ENCODE measurements at regions not wholly inside any gene's neighbourhood (a gene's known extent, or its start where the extent isn't known, plus 50 kb on each side); places are given as distances from the start of the nearest gene placed in this dataset.

DNA sequence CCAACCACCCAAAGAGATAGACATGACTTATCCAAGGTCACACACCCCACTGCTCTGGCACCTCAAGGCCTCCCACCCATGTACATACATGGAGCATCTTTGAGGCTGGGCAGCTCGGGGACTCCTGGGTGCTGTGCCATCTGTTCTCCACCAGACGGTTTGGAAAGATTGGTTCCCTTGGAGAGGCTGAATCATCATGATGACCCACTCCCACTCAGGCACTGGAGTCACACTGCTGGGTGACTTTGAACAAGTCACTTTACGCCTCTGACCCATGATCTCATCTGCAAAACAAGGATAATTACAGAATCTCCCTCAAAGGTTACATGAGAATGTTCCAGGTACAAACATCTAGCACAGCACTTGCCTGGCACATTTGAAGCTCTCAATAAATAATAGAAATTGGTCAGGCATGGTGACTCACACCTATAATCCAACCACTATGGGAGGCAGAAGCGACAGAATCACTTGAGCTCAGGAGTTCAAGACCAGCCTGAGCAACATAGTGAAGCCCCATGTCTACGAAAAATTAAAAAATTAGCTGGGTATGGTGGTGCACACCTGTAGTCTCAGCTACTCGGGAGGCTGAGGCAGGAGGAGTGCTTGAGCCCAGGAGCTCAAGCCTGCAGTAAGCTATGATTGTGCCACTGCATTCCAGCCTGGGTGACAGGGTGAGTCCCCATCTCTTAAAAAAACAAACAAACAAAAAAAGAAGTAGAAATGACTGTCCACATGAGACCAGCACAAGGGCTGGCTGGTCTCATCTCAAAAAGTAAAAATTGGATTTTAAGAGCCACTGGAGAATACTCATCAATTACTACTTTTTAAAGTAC is 74.9 kb downstream of the RRAGC start (continued):
- TF ChIP-seq, protein P1, sequence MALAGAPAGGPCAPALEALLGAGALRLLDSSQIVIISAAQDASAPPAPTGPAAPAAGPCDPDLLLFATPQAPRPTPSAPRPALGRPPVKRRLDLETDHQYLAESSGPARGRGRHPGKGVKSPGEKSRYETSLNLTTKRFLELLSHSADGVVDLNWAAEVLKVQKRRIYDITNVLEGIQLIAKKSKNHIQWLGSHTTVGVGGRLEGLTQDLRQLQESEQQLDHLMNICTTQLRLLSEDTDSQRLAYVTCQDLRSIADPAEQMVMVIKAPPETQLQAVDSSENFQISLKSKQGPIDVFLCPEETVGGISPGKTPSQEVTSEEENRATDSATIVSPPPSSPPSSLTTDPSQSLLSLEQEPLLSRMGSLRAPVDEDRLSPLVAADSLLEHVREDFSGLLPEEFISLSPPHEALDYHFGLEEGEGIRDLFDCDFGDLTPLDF (CRISPR knock-in tag; IDR thresholded peaks at IDR 0.05): no peak
- TF ChIP-seq OVOL2 (CRISPR knock-in tag; IDR thresholded peaks at IDR 0.05; ENCODE audit: borderline replicate concordance): no peak

DNA sequence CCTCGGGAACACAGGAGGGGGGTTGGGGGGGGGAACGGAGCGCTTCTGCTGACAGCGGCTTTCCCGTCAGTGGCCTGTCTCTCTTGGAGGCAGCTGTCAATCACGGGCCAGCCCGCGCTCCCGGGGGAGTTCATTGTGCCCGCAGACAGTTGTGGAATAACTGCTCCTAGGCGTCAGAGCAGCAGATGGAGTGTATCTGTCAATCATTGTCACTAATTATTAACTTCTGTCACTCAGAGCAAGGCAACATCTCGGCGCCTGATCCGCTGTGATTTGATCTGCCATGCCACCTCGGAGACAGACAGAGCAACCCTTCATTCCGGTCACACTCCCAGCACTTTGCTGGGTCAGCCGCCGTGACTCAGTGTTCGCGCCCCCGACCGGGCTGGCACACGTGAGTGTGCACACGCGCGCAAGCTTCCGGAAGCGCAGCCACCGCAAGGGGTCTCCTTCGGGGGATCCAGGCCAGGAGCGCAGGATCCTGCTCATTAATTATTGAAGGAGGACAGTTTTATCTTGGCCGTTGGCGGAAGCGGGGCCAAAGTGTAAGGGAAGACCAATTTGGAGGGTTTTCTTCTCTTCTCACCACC is 75.8 kb downstream of the RRAGC start:
- peaks cover 47% of the 10 kb centered on the region for H3K4me1 Mint-ChIP-seq
- TF ChIP-seq JUN (CRISPR knock-in tag; IDR thresholded peaks at IDR 0.05) (no peak), ETV6 (CRISPR knock-in tag; IDR thresholded peaks at IDR 0.05) (no peak)
- TF ChIP-seq, protein P2, sequence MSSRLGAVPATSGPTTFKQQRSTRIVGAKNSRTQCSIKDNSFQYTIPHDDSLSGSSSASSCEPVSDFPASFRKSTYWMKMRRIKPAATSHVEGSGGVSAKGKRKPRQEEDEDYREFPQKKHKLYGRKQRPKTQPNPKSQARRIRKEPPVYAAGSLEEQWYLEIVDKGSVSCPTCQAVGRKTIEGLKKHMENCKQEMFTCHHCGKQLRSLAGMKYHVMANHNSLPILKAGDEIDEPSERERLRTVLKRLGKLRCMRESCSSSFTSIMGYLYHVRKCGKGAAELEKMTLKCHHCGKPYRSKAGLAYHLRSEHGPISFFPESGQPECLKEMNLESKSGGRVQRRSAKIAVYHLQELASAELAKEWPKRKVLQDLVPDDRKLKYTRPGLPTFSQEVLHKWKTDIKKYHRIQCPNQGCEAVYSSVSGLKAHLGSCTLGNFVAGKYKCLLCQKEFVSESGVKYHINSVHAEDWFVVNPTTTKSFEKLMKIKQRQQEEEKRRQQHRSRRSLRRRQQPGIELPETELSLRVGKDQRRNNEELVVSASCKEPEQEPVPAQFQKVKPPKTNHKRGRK (CRISPR knock-in tag; IDR thresholded peaks at IDR 0.05; ENCODE audit: borderline replicate concordance): no peak
- TF ChIP-seq, protein P3, sequence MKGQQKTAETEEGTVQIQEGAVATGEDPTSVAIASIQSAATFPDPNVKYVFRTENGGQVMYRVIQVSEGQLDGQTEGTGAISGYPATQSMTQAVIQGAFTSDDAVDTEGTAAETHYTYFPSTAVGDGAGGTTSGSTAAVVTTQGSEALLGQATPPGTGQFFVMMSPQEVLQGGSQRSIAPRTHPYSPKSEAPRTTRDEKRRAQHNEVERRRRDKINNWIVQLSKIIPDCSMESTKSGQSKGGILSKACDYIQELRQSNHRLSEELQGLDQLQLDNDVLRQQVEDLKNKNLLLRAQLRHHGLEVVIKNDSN (CRISPR knock-in tag; IDR thresholded peaks at IDR 0.05): no peak
- TF ChIP-seq, protein P4, sequence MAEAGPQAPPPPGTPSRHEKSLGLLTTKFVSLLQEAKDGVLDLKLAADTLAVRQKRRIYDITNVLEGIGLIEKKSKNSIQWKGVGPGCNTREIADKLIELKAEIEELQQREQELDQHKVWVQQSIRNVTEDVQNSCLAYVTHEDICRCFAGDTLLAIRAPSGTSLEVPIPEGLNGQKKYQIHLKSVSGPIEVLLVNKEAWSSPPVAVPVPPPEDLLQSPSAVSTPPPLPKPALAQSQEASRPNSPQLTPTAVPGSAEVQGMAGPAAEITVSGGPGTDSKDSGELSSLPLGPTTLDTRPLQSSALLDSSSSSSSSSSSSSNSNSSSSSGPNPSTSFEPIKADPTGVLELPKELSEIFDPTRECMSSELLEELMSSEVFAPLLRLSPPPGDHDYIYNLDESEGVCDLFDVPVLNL (CRISPR knock-in tag; IDR thresholded peaks at IDR 0.05; ENCODE audit: borderline replicate concordance, low read depth): no peak
- H3K9me3 Mint-ChIP-seq: no peaks in the 10 kb centered on the region
- ChIA-PET CTCF (interaction anchor here (0.6 kb wide), 1 partner anchor 23 kb away, joined by 6 read pairs; no protein-coding TSS in a partner anchor), POLR2A (no interaction called here)
- H3K4me3 Mint-ChIP-seq: no peak overlapping the region
- no peaks in the 10 kb centered on the region for H3K36me3 Mint-ChIP-seq
- no peak for ATAC-seq
- H3K27me3 Mint-ChIP-seq (ENCODE audit: low read depth): peaks cover 6% of the 10 kb centered on the region
- no peak for DNase-seq (ENCODE audit: low spot score)
- no peak overlapping the region for H3K27ac Mint-ChIP-seq

DNA sequence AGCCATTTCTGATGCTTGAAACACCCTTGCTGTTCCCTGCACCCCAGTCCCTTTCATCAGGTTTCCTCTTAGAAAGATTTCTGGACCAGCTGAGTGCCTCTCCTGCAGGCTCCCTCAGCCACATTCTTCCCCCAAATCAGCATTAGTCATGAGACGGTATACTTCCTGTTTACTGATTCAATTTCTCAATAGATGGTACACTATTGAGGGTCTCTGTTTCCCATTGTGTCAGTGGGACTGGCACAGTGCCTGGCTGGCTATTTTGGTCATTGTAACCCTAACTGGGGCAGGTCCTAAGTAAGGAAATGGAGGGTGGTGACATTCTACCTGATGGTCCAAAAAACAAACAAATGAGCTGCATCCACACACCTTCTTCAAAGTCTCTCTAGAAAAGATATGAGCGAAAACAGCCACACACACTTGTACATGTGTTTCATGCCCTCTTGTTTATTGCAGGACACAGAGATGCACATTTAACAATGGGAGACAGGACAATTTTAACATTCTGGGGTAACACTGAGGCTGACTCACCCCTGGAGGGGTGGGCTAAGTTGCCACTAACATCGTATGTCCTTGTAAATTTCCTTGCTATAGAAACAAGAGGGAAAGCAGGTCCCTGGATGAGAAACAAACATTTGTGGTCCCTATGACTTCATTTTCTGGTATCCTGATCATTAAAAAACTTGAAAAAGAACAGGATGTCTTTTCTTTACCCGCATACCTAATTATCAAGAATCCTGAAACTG is 77.5 kb downstream of the RRAGC start:
- H3K4me3 Mint-ChIP-seq: no peak overlapping the region
- ATAC-seq: no peak
- no peaks in the 10 kb centered on the region for H3K9me3 Mint-ChIP-seq
- H3K27ac Mint-ChIP-seq: no peak overlapping the region
- peaks cover 31% of the 10 kb centered on the region for H3K4me1 Mint-ChIP-seq
- no peak for TF ChIP-seq TEAD1 (CRISPR knock-in tag; IDR thresholded peaks at IDR 0.05)
- H3K27me3 Mint-ChIP-seq (ENCODE audit: low read depth): peaks cover 6% of the 10 kb centered on the region
- no peak for DNase-seq (ENCODE audit: low spot score)
- ChIA-PET CTCF (interaction anchor here (0.5 kb wide), 1 partner anchor 819 kb away, joined by 4 read pairs; no protein-coding TSS in a partner anchor), POLR2A (no interaction called here)
- H3K36me3 Mint-ChIP-seq: no peaks in the 10 kb centered on the region

DNA sequence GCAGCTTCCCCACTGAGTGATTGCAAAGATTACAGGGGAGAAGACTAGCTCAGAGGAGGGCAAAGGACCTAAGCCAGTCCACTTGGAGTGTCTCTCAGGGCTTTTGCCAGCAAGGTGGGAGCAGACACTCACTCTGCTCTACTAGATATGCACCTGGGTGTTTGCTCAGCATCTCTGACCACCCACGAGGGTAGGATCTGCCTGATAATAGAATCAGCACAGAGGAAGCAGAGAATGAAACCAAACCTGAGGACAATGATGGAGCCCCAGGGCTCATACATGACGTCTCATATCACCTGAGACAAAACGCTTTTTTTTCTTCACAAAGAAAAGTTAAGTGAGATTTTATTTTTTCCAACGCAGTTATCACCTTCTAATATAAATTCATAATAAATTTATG is 79.4 kb downstream of the RRAGC start:
- CTCF ChIA-PET: interaction anchor here (1.3 kb wide), 1 partner anchor 38 kb away, joined by 4 read pairs; no protein-coding TSS in a partner anchor
- POLR2A ChIA-PET: no interaction called here
- DNase-seq (ENCODE audit: low spot score): no peak
- no peak overlapping the region for H3K27ac Mint-ChIP-seq
- no peak; the same call in 1 of the 2 replicates for ATAC-seq
- H3K9me3 Mint-ChIP-seq: no peaks in the 10 kb centered on the region
- H3K4me3 Mint-ChIP-seq: no peak overlapping the region
- peaks cover 9% of the 10 kb centered on the region; the same call in 1 of the 2 replicates for H3K27me3 Mint-ChIP-seq (ENCODE audit: low read depth)
- TF ChIP-seq, protein P5, sequence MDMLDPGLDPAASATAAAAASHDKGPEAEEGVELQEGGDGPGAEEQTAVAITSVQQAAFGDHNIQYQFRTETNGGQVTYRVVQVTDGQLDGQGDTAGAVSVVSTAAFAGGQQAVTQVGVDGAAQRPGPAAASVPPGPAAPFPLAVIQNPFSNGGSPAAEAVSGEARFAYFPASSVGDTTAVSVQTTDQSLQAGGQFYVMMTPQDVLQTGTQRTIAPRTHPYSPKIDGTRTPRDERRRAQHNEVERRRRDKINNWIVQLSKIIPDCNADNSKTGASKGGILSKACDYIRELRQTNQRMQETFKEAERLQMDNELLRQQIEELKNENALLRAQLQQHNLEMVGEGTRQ (CRISPR knock-in tag; IDR thresholded peaks at IDR 0.05): no peak
- no peak for TF ChIP-seq SMAD3 (CRISPR knock-in tag; IDR thresholded peaks at IDR 0.05; ENCODE audit: borderline replicate concordance)
- TF ChIP-seq, protein P6, sequence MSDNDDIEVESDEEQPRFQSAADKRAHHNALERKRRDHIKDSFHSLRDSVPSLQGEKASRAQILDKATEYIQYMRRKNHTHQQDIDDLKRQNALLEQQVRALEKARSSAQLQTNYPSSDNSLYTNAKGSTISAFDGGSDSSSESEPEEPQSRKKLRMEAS (CRISPR knock-in tag; IDR thresholded peaks at IDR 0.05): no peak
- TF ChIP-seq NFE2L1 (CRISPR knock-in tag; IDR thresholded peaks at IDR 0.05): no peak
- TF ChIP-seq, protein P7, sequence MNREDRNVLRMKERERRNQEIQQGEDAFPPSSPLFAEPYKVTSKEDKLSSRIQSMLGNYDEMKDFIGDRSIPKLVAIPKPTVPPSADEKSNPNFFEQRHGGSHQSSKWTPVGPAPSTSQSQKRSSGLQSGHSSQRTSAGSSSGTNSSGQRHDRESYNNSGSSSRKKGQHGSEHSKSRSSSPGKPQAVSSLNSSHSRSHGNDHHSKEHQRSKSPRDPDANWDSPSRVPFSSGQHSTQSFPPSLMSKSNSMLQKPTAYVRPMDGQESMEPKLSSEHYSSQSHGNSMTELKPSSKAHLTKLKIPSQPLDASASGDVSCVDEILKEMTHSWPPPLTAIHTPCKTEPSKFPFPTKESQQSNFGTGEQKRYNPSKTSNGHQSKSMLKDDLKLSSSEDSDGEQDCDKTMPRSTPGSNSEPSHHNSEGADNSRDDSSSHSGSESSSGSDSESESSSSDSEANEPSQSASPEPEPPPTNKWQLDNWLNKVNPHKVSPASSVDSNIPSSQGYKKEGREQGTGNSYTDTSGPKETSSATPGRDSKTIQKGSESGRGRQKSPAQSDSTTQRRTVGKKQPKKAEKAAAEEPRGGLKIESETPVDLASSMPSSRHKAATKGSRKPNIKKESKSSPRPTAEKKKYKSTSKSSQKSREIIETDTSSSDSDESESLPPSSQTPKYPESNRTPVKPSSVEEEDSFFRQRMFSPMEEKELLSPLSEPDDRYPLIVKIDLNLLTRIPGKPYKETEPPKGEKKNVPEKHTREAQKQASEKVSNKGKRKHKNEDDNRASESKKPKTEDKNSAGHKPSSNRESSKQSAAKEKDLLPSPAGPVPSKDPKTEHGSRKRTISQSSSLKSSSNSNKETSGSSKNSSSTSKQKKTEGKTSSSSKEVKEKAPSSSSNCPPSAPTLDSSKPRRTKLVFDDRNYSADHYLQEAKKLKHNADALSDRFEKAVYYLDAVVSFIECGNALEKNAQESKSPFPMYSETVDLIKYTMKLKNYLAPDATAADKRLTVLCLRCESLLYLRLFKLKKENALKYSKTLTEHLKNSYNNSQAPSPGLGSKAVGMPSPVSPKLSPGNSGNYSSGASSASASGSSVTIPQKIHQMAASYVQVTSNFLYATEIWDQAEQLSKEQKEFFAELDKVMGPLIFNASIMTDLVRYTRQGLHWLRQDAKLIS (CRISPR knock-in tag; IDR thresholded peaks at IDR 0.05; ENCODE audit: borderline replicate concordance): no peak
- H3K4me1 Mint-ChIP-seq: peaks cover 21% of the 10 kb centered on the region
- H3K36me3 Mint-ChIP-seq: no peaks in the 10 kb centered on the region

Measured in WTC11 (cell line).